ENCODE measurements at regions not wholly inside any gene's neighbourhood (a gene's known extent, or its start where the extent isn't known, plus 50 kb on each side); places are given as distances from the start of the nearest gene placed in this dataset.

DNA sequence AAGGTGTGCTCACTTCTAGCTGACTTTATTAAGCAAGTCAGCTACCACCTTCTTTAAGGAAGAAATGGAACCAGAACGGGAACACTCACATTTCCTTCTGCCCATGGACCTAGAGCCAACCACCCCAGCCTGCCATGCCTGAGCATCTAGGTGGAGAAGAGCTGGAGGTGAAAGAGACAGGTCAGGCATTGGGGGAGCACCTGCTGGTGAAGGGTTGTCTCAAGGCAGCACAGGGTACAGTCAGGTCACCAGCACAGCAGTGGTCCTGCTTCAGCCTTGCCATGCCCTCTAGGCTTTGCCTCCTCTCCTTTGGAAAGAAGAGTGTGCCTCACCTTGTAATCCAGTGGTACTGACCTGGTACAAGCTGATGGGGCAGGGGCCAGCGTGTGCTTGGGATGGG lies 107.9 kb downstream of the KCNF1 start:
- Mint-ChIP-seq H3K4me1 (peaks cover 35% of the 10 kb centered on the region), H3K27me3 (ENCODE audit: insufficient read depth, low read depth) (peaks cover 2% of the 10 kb centered on the region), H3K27ac (no peak overlapping the region), H3K9me3 (peaks cover 3% of the 10 kb centered on the region), H3K36me3 (no peaks in the 10 kb centered on the region), H3K4me3 (no peak overlapping the region)
- TF ChIP-seq EZH2phosphoT487 (IDR thresholded peaks at IDR 0.05): no peak
- no peak for TF ChIP-seq EZH2 (IDR thresholded peaks at IDR 0.05)
- TF ChIP-seq, protein P1, sequence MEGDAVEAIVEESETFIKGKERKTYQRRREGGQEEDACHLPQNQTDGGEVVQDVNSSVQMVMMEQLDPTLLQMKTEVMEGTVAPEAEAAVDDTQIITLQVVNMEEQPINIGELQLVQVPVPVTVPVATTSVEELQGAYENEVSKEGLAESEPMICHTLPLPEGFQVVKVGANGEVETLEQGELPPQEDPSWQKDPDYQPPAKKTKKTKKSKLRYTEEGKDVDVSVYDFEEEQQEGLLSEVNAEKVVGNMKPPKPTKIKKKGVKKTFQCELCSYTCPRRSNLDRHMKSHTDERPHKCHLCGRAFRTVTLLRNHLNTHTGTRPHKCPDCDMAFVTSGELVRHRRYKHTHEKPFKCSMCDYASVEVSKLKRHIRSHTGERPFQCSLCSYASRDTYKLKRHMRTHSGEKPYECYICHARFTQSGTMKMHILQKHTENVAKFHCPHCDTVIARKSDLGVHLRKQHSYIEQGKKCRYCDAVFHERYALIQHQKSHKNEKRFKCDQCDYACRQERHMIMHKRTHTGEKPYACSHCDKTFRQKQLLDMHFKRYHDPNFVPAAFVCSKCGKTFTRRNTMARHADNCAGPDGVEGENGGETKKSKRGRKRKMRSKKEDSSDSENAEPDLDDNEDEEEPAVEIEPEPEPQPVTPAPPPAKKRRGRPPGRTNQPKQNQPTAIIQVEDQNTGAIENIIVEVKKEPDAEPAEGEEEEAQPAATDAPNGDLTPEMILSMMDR (IDR thresholded peaks at IDR 0.05): no peak
- no peaks in the 10 kb centered on the region for H4K20me1 ChIP-seq (ENCODE audit: low read depth)
- H3K9me3 ChIP-seq (ENCODE audit: low read depth): no peaks in the 10 kb centered on the region
- no peaks in the 10 kb centered on the region for H3K36me3 ChIP-seq
- H3K79me2 ChIP-seq (ENCODE audit: low read depth): no peaks in the 10 kb centered on the region
- H2AFZ ChIP-seq (replicated peaks): no peak overlapping the region
- no peak overlapping the region for H3K9ac ChIP-seq
- H3K4me3 ChIP-seq: no peak overlapping the region
- no peak overlapping the region for H3K27ac ChIP-seq
- no peak for DNase-seq (ENCODE audit: low spot score)
- H3K4me2 ChIP-seq: no peak overlapping the region
- H3F3A ChIP-seq (ENCODE audit: low read depth): no peaks in the 10 kb centered on the region
- no peaks in the 10 kb centered on the region for H3K27me3 ChIP-seq
- H3K4me1 ChIP-seq: no peaks in the 10 kb centered on the region

DNA sequence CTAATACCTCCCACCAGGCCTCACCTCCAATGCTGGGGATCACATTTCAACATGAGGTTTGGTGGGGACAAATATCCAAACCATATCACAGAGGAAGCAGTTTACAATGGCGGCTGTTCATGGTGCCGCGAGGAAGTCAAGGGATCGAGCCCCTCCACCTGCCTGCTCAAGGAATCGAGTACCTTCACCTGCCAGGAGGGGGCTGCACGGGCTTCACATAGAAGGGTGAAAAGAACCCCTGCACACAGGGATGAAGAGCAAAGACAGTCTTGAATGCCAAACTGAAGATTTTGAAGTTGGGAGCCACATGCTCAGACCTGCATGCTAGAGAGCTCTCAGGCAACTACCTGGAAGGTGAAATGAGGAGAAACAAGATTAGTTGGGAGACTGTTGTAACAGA lies 110.3 kb downstream of the KCNF1 start:
- H4K20me1 ChIP-seq (ENCODE audit: low read depth): no peaks in the 10 kb centered on the region
- H3F3A ChIP-seq (ENCODE audit: low read depth): no peaks in the 10 kb centered on the region
- H3K9ac ChIP-seq: no peak overlapping the region
- H3K4me2 ChIP-seq: no peak overlapping the region
- TF ChIP-seq EZH2 (IDR thresholded peaks at IDR 0.05): no peak
- TF ChIP-seq EZH2phosphoT487 (IDR thresholded peaks at IDR 0.05): no peak
- TF ChIP-seq, protein P1 (IDR thresholded peaks at IDR 0.05): peak; percentile 24
- no peaks in the 10 kb centered on the region for H3K4me1 ChIP-seq
- H3K27ac ChIP-seq: no peak overlapping the region
- no peak for DNase-seq (ENCODE audit: low spot score)
- no peaks in the 10 kb centered on the region for H3K9me3 ChIP-seq (ENCODE audit: low read depth)
- H3K9me3 Mint-ChIP-seq: peaks cover 3% of the 10 kb centered on the region
- no peak overlapping the region for H3K27ac Mint-ChIP-seq
- H3K4me1 Mint-ChIP-seq: peaks cover 55% of the 10 kb centered on the region
- H3K27me3 Mint-ChIP-seq (ENCODE audit: insufficient read depth, low read depth): peaks cover 10% of the 10 kb centered on the region
- no peak overlapping the region for H3K4me3 Mint-ChIP-seq
- no peaks in the 10 kb centered on the region for H3K36me3 Mint-ChIP-seq
- no peaks in the 10 kb centered on the region for H3K79me2 ChIP-seq (ENCODE audit: low read depth)
- no peaks in the 10 kb centered on the region for H3K27me3 ChIP-seq
- H2AFZ ChIP-seq (replicated peaks): no peak overlapping the region
- H3K4me3 ChIP-seq: no peak overlapping the region
- H3K36me3 ChIP-seq: no peaks in the 10 kb centered on the region

DNA sequence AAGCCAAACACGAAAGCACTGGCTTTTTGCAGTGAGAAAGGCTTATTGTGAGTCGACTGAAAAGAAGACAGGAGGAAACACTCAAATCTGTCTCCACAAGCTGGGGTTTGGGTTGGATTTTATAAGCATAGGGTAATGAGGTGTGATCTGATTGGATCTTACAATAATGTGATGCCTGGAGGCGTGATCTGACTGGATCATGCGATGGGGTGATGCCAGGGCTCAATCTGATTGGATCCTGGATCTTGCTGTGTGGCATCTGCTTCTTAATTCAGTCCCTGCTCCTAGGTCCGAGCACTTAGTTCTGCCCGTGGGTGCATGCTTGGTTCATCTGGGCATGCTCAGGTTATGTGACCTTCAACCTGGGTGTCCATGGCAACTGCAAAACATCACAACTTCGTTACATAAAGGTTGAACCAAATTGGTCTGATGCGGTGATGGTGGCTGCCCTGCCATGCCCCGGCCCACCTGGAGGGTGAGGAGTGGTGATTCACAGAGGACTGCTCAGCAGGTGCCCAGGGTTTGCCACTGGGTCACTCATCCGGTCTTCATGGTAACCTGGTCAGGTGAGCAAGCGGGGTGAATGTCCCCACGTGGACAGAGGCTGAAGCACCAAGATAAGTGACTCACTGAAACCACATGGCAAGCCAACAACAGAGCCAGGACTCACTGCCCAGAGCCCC lies 111.0 kb downstream of the KCNF1 start:
- no peaks in the 10 kb centered on the region for H3K9me3 ChIP-seq (ENCODE audit: low read depth)
- peak overlapping the region; percentile 9 for H3K27ac Mint-ChIP-seq

More for the DNA sequence above, 111.0 kb downstream of the KCNF1 start:
- H3K4me3 Mint-ChIP-seq: no peak overlapping the region
- H3K4me1 Mint-ChIP-seq: peaks cover 55% of the 10 kb centered on the region
- Histone ChIP-seq H3K36me3 (no peaks in the 10 kb centered on the region), H3K4me1 (no peaks in the 10 kb centered on the region), H2AFZ (replicated peaks) (no peak overlapping the region), H3K27ac (no peak overlapping the region), H4K20me1 (ENCODE audit: low read depth) (no peaks in the 10 kb centered on the region), H3K4me3 (no peak overlapping the region), H3K4me2 (no peak overlapping the region), H3K9ac (no peak overlapping the region), H3F3A (ENCODE audit: low read depth) (no peaks in the 10 kb centered on the region), H3K27me3 (no peaks in the 10 kb centered on the region), H3K79me2 (ENCODE audit: low read depth) (no peaks in the 10 kb centered on the region)
- H3K36me3 Mint-ChIP-seq: no peaks in the 10 kb centered on the region
- H3K9me3 Mint-ChIP-seq: peaks cover 3% of the 10 kb centered on the region
- H3K27me3 Mint-ChIP-seq (ENCODE audit: insufficient read depth, low read depth): peaks cover 11% of the 10 kb centered on the region
- no peak for DNase-seq (ENCODE audit: low spot score)
- TF ChIP-seq, protein P1 (IDR thresholded peaks at IDR 0.05): no peak
- TF ChIP-seq EZH2 (IDR thresholded peaks at IDR 0.05) (no peak), EZH2phosphoT487 (IDR thresholded peaks at IDR 0.05) (no peak)

Data from neural progenitor cell (in vitro differentiated cells).